Stimulated activated effector memory CD8-positive, alpha-beta T cell treated with anti-CD3 and anti-CD28 coated beads, Interleukin-12 subunit alpha, Interleukin-12 subunit beta, amount 100 ng/mL, for 72 hours (primary cell): ENCODE measurements at regions not wholly inside any gene's neighbourhood (a gene's known extent, or its start where the extent isn't known, plus 50 kb on each side); places are given as distances from the start of the nearest gene placed in this dataset.

ENCODE experiments used
- ATAC-seq: fragments of 150-1000 bp; cut with Tn5 transposase; 2 replicates; pipeline ENCODE4 v1.10.0; 2021
- DNase-seq, 2 donors: peaks; one replicate each; pipeline ENCODE4 v3.0.0; 2021 to 2022; ENCODE audit warnings: low spot score in 2 of 2
- H3K27ac Mint-ChIP-seq: one replicate; pipeline ENCODE4 v1.8.0; 2022; ENCODE audit warnings: mild to moderate bottlenecking, mixed read lengths
- H3K36me3 Mint-ChIP-seq: one replicate; pipeline ENCODE4 v1.8.0; 2022; ENCODE audit warnings: mild to moderate bottlenecking, mixed read lengths
- H3K4me1 Mint-ChIP-seq: one replicate; pipeline ENCODE4 v1.8.0; 2022; ENCODE audit warnings: mixed read lengths
- H3K4me3 Mint-ChIP-seq: one replicate; pipeline ENCODE4 v1.8.0; 2022; ENCODE audit warnings: mild to moderate bottlenecking, mixed read lengths
- H3K9me3 Mint-ChIP-seq: one replicate; pipeline ENCODE4 v1.8.0; 2022; ENCODE audit warnings: mixed read lengths

GRCh38 chr5:10145923-10146401 lies 103.7 kb downstream of the ATPSCKMT start:
- no peaks in the 10 kb centered on the region for H3K36me3 Mint-ChIP-seq
- no peaks in the 10 kb centered on the region for H3K4me1 Mint-ChIP-seq
- peak; percentile 26 for ATAC-seq
- H3K9me3 Mint-ChIP-seq, result no peaks in the 10 kb centered on the region
- no peak for DNase-seq
- no peak overlapping the region for H3K4me3 Mint-ChIP-seq
- no peak overlapping the region for H3K27ac Mint-ChIP-seq

- H3K4me3 Mint-ChIP-seq, result no peak overlapping the region
- H3K4me1 Mint-ChIP-seq, result no peaks in the 10 kb centered on the region
- DNase-seq (no peak), ATAC-seq (no peak)
- no peaks in the 10 kb centered on the region for H3K9me3 Mint-ChIP-seq
- no peaks in the 10 kb centered on the region for H3K36me3 Mint-ChIP-seq
- H3K27ac Mint-ChIP-seq, result no peak overlapping the region
Measured at GRCh38 chr5:10144040-10144439, 105.6 kb downstream of the ATPSCKMT start.

- DNase-seq (no peak), ATAC-seq (peak; percentile 37)
- no peaks in the 10 kb centered on the region for H3K9me3 Mint-ChIP-seq
- no peaks in the 10 kb centered on the region for H3K4me1 Mint-ChIP-seq
- H3K36me3 Mint-ChIP-seq, result no peaks in the 10 kb centered on the region
- H3K27ac Mint-ChIP-seq, result no peak overlapping the region
- no peak overlapping the region for H3K4me3 Mint-ChIP-seq
Measured at GRCh38 chr5:10140195-10140973, 109.3 kb downstream of the ATPSCKMT start.

GRCh38 chr5:10138395-10139057 lies 111.2 kb downstream of the ATPSCKMT start:
- Mint-ChIP-seq H3K27ac (no peak overlapping the region), H3K36me3 (no peaks in the 10 kb centered on the region), H3K4me1 (no peaks in the 10 kb centered on the region), H3K4me3 (no peak overlapping the region), H3K9me3 (no peaks in the 10 kb centered on the region)
- ATAC-seq (no peak), DNase-seq (no peak)

GRCh38 chr5:10133830-10134229 lies 115.9 kb downstream of the ATPSCKMT start:
- no peak for ATAC-seq
- H3K9me3 Mint-ChIP-seq, result no peaks in the 10 kb centered on the region
- H3K27ac Mint-ChIP-seq, result no peak overlapping the region
- no peaks in the 10 kb centered on the region for H3K36me3 Mint-ChIP-seq
- no peak overlapping the region for H3K4me3 Mint-ChIP-seq
- no peak for DNase-seq
- H3K4me1 Mint-ChIP-seq, result no peaks in the 10 kb centered on the region

- DNase-seq (no peak), ATAC-seq (no peak)
- no peak overlapping the region for H3K4me3 Mint-ChIP-seq
- H3K4me1 Mint-ChIP-seq, result no peaks in the 10 kb centered on the region
- no peaks in the 10 kb centered on the region for H3K36me3 Mint-ChIP-seq
- no peaks in the 10 kb centered on the region for H3K9me3 Mint-ChIP-seq
- no peak overlapping the region for H3K27ac Mint-ChIP-seq
Measured at GRCh38 chr5:10130881-10131280, 118.8 kb downstream of the ATPSCKMT start.

GRCh38 chr5:10126900-10127299 lies 122.8 kb downstream of the ATPSCKMT start:
- no peak overlapping the region for H3K4me3 Mint-ChIP-seq
- ATAC-seq, result peak; percentile 21

GRCh38 chr5:10125116-10125515 lies 124.6 kb downstream of the ATPSCKMT start:
- DNase-seq (no peak), ATAC-seq (no peak)
- Mint-ChIP-seq H3K27ac (no peak overlapping the region), H3K4me1 (no peaks in the 10 kb centered on the region), H3K4me3 (no peak overlapping the region), H3K36me3 (no peaks in the 10 kb centered on the region), H3K9me3 (no peaks in the 10 kb centered on the region)

More at GRCh38 chr5:10126900-10127299, 122.8 kb downstream of the ATPSCKMT start:
- no peaks in the 10 kb centered on the region for H3K9me3 Mint-ChIP-seq
- H3K27ac Mint-ChIP-seq, result no peak overlapping the region
- no peak for DNase-seq
- no peaks in the 10 kb centered on the region for H3K36me3 Mint-ChIP-seq
- no peaks in the 10 kb centered on the region for H3K4me1 Mint-ChIP-seq

GRCh38 chr5:10124287-10124686 lies 125.4 kb downstream of the ATPSCKMT start:
- no peaks in the 10 kb centered on the region for H3K4me1 Mint-ChIP-seq
- H3K36me3 Mint-ChIP-seq, result no peaks in the 10 kb centered on the region
- no peak overlapping the region for H3K4me3 Mint-ChIP-seq
- H3K27ac Mint-ChIP-seq, result no peak overlapping the region
- no peak for ATAC-seq
- no peak for DNase-seq
- H3K9me3 Mint-ChIP-seq, result no peaks in the 10 kb centered on the region

GRCh38 chr5:10123254-10123989 lies 126.3 kb downstream of the ATPSCKMT start:
- Mint-ChIP-seq H3K4me1 (no peaks in the 10 kb centered on the region), H3K27ac (no peak overlapping the region)

GRCh38 chr5:10122076-10122726 lies 127.5 kb downstream of the ATPSCKMT start:
- DNase-seq (no peak), ATAC-seq (no peak)
- Mint-ChIP-seq H3K9me3 (no peaks in the 10 kb centered on the region), H3K27ac (no peak overlapping the region), H3K36me3 (no peaks in the 10 kb centered on the region), H3K4me3 (no peak overlapping the region), H3K4me1 (no peaks in the 10 kb centered on the region)

More at GRCh38 chr5:10123254-10123989, 126.3 kb downstream of the ATPSCKMT start:
- DNase-seq (no peak), ATAC-seq (no peak)
- no peaks in the 10 kb centered on the region for H3K36me3 Mint-ChIP-seq
- no peaks in the 10 kb centered on the region for H3K9me3 Mint-ChIP-seq
- H3K4me3 Mint-ChIP-seq, result no peak overlapping the region

- H3K4me3 Mint-ChIP-seq, result no peak overlapping the region
- H3K4me1 Mint-ChIP-seq, result no peaks in the 10 kb centered on the region
- no peak overlapping the region for H3K27ac Mint-ChIP-seq
- no peak for DNase-seq
- ATAC-seq, result no peak
- no peaks in the 10 kb centered on the region for H3K9me3 Mint-ChIP-seq
- H3K36me3 Mint-ChIP-seq, result no peaks in the 10 kb centered on the region
Measured at GRCh38 chr5:10120934-10121333, 128.8 kb downstream of the ATPSCKMT start.

- no peak overlapping the region for H3K4me3 Mint-ChIP-seq
- ATAC-seq, result no peak
- H3K27ac Mint-ChIP-seq, result no peak overlapping the region
- H3K9me3 Mint-ChIP-seq, result no peaks in the 10 kb centered on the region
- no peaks in the 10 kb centered on the region for H3K4me1 Mint-ChIP-seq
- H3K36me3 Mint-ChIP-seq, result no peaks in the 10 kb centered on the region
- DNase-seq, result no peak
Measured at GRCh38 chr5:10118150-10118549, 131.5 kb downstream of the ATPSCKMT start.

- Mint-ChIP-seq H3K9me3 (no peaks in the 10 kb centered on the region), H3K27ac (no peak overlapping the region), H3K36me3 (no peaks in the 10 kb centered on the region), H3K4me3 (no peak overlapping the region), H3K4me1 (no peaks in the 10 kb centered on the region)
- no peak for DNase-seq
- peak; percentile 24 for ATAC-seq
Measured at GRCh38 chr5:10116594-10116993, 133.1 kb downstream of the ATPSCKMT start.

- Mint-ChIP-seq H3K27ac (no peak overlapping the region), H3K9me3 (no peaks in the 10 kb centered on the region), H3K4me3 (no peak overlapping the region), H3K4me1 (no peaks in the 10 kb centered on the region), H3K36me3 (no peaks in the 10 kb centered on the region)
- DNase-seq, result peak in 1 of 2 donors; percentile 29
- ATAC-seq, result no peak
Measured at GRCh38 chr5:10115669-10116068, 134.0 kb downstream of the ATPSCKMT start.
